ENCODE measurements at regions not wholly inside any gene's neighbourhood (a gene's known extent, or its start where the extent isn't known, plus 50 kb on each side); places are given as distances from the start of the nearest gene placed in this dataset.

DNA sequence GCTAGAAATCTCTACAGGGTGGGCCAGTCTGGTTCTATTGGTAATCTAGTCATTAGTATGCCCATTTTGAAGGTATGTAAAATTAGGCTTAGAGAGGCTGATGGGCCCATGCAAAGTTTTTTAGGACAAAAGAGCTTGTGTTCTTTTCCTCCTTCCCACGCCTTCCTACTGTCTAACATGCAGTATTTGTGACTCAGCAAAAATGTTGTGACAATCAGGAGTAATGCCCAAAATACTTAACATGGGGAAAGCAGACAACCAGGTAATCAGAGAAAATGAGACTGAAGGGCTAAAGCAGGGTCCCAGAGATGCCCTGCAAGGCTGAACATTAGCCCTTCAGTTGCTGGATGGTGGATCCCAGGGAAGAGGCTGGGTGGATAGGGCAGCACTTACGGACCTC is 437.9 kb downstream of the BCL11B start:
- no peak for TF ChIP-seq ZFX (IDR thresholded peaks at IDR 0.05; ENCODE audit: borderline replicate concordance)
- TF ChIP-seq, protein P1, sequence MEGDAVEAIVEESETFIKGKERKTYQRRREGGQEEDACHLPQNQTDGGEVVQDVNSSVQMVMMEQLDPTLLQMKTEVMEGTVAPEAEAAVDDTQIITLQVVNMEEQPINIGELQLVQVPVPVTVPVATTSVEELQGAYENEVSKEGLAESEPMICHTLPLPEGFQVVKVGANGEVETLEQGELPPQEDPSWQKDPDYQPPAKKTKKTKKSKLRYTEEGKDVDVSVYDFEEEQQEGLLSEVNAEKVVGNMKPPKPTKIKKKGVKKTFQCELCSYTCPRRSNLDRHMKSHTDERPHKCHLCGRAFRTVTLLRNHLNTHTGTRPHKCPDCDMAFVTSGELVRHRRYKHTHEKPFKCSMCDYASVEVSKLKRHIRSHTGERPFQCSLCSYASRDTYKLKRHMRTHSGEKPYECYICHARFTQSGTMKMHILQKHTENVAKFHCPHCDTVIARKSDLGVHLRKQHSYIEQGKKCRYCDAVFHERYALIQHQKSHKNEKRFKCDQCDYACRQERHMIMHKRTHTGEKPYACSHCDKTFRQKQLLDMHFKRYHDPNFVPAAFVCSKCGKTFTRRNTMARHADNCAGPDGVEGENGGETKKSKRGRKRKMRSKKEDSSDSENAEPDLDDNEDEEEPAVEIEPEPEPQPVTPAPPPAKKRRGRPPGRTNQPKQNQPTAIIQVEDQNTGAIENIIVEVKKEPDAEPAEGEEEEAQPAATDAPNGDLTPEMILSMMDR (IDR thresholded peaks at IDR 0.05), result no peak
- H3K27ac ChIP-seq, result no peak overlapping the region

DNA sequence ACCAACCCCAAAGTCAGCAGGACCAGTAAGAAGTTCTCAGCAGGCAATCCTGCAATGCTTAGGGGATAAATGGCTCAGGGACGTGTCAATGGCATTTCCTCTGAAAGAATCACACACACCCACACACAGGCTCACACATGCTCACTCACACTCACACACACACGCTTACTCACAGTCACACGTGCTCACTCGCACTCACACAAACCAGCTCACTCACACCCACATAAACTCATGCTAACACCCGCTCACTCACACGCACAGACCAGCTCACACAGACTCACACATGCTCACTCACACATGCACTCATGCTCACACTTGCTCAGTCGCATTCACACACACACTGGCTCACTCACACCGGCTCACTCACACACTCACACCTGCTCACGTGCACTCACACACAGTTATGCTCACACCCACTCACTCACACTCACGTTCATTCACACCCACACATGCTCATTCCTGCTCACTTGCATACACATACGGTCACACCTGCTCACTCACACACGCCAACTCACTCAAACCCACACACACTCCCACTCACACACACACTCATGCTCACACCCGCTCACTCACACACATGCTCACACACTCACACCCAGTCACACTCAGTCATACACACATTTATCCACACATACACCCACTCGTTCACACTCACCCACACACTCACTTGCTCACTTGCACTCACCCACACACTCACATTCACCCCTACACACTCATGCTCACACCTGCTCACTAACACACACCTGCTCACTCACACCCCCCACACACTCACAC is 436.8 kb downstream of the BCL11B start:
- TF ChIP-seq, protein P1 (IDR thresholded peaks at IDR 0.05), result no peak
- no peak for TF ChIP-seq ZFX (IDR thresholded peaks at IDR 0.05; ENCODE audit: borderline replicate concordance)
- H3K27ac ChIP-seq, result no peak overlapping the region

DNA sequence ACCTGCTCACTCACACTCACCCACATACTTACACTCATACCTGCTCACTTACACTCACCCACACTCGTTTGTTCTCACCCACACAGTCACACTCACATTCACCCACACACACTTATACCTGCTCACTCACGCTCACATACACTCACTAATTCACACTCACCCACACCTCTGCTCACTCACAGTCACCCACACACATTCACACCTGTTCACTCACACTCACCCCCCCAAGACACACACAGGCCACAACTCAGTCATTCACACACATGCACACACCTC is 436.2 kb downstream of the BCL11B start:
- no peak overlapping the region for H3K27ac ChIP-seq
- no peak for TF ChIP-seq ZFX (IDR thresholded peaks at IDR 0.05; ENCODE audit: borderline replicate concordance)
- TF ChIP-seq, protein P1 (IDR thresholded peaks at IDR 0.05), result no peak

DNA sequence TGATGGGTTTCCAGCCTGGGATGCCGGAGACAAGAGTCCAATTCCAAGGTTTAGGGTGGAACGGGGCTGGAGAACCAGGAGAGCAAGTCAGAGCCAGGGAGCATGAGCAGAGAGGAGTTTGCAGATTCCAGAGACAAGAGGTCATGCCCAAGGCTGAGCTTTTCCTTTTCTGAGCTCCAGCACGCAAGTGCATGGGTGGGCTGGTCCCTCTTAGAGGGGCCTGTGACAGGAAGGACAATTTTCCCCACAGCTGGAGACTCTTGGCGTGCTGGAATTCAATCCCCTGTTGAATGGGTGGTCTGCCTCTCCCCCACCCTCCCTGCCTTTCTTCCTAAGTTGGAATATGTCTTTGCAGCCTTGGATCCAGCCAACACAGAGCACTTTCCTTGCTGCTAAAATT is 431.9 kb downstream of the BCL11B start:
- TF ChIP-seq, protein P1 (IDR thresholded peaks at IDR 0.05), result no peak
- TF ChIP-seq ZFX (IDR thresholded peaks at IDR 0.05; ENCODE audit: borderline replicate concordance), result no peak
- H3K27ac ChIP-seq, result no peak overlapping the region

DNA sequence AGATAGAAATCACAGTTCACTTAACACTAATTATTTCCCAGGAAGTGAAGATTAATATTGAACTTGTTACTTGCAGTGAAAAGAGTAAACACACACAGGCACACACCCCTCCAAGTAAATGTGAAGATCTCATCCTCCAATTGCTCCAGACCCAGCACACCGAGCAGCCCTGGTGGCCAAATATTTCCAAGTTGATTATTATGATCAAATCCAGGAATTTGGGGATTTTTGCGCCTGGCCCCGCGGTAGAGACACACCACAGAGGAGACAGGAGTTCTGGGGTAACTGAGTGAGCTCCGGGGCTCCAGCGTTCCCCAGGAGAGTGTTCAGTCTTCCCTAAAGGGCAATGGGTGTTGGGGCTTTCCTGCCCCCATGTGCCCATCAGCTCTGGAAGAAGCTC is 431.5 kb downstream of the BCL11B start:
- no peak for TF ChIP-seq ZFX (IDR thresholded peaks at IDR 0.05; ENCODE audit: borderline replicate concordance)
- TF ChIP-seq, protein P1 (IDR thresholded peaks at IDR 0.05), result no peak
- no peak overlapping the region for H3K27ac ChIP-seq

DNA sequence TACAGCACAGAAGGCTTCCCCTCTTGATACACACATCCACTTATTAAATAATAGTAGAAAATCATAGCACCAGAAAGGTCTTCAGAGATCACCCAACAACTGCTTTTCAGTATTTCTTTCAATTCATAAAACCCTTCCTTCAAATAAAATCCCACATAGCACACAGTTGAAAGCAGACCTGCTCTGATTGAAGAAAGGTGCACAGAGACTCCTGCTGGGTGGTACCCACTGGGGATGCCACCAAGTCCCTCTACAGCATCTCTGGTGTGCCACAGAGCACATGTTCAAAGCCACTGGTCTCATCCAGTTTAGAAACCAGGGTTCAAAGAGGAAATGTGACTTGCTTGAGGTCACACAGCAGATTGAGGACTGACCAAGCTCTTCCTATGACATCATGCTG is 427.5 kb downstream of the BCL11B start:
- TF ChIP-seq ZFX (IDR thresholded peaks at IDR 0.05; ENCODE audit: borderline replicate concordance), result no peak
- TF ChIP-seq, protein P1 (IDR thresholded peaks at IDR 0.05), result no peak
- no peak overlapping the region for H3K27ac ChIP-seq

DNA sequence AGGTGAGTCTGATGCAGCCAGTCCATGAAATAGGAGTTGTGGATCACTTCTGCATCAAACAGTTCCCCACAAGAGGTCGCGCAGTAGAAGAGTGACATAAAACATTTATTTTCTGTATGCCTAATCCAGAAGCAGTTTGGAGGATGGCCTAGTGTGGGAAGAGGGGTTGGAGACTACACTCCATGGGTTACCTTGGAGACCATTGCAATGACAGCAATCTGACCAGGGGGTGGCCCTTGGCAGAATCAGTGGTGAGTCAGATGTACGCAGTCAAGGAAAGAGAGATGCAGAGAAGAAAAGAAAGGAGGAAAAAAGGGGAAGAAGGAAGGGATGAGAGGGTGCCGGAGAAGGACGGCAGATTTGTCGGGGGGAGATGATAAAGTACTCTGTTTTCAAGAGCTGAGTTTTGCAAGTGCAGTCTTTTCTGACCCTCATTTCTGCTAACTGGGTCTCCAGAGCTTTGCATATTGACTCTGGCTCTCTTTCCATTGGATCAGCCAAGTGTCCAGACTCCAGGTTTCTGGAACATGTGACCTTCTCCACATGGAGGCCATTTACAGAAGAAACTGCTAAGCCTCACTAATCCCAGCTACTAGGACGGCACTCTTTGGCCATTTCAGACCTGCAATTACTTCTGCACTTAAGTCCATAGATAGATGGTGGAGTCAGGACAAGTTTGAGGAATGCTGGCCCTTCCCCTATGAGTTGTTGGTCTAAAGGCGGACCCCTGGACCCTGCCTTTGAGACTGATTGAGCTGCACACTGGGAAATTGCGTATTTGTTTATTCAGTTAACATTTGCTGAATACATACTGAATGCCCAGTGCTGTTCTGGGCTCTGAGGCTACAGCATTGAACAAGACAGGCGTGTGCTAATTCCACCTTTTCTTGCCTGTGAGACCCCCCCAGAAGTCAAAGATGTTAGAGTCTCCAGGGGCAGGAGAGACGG is 424.2 kb downstream of the BCL11B start:
- H3K27ac ChIP-seq, result no peak overlapping the region
- no peak for TF ChIP-seq ZFX (IDR thresholded peaks at IDR 0.05; ENCODE audit: borderline replicate concordance)
- TF ChIP-seq, protein P1 (IDR thresholded peaks at IDR 0.05), result no peak
